OCI-LY7 (cell line): ENCODE measurements at regions not wholly inside any gene's neighbourhood (a gene's known extent, or its start where the extent isn't known, plus 50 kb on each side); places are given as distances from the start of the nearest gene placed in this dataset.

Experiments
- BruUV-seq: library from RNA; stranded (reverse); fragments of 400-500 nt; replicated peaks from 2 replicates; lab custom pipeline; 2021; lab: Mats Ljungman, UMichigan
- CTCF ChIA-PET: fragments of 300-600 bp; sonication (Branson Sonifier 250); formaldehyde crosslinking; loops from one replicate; lab custom pipeline; 2022; ENCODE audit warnings: antibody characterized with exemption; ENCODE audit not compliant: unreplicated experiment; lab: Charles Lee
- POLR2A ChIA-PET: fragments of 300-600 bp; sonication (Branson Sonifier 250); formaldehyde crosslinking; loops from one replicate; lab custom pipeline; 2022; ENCODE audit warnings: antibody characterized with exemption; lab: Charles Lee
- DNase-seq: peaks from one replicate; pipeline ENCODE4 v3.0.0-alpha.2; 2015; ENCODE audit warnings: low spot score
- H2AFZ ChIP-seq: fragments of 200-600 bp; sonication (generic), shearing (Covaris generic); 2 replicates; pipeline ENCODE4 v1.6.1; 2014; ENCODE audit warnings: mild to moderate bottlenecking, antibody characterized with exemption, low read length, moderate library complexity
- H3K27ac ChIP-seq: fragments of 200-600 bp; sonication (generic); 2 replicates; pipeline ENCODE4 v1.5.1; 2014; ENCODE audit warnings: mixed run types, low read depth, mild to moderate bottlenecking, moderate library complexity, low read length, inconsistent platforms; ENCODE audit not compliant: poor library complexity, severe bottlenecking
- H3K36me3 ChIP-seq: fragments of 200-600 bp; sonication (generic); 2 replicates; pipeline ENCODE4 v1.6.1; 2014; ENCODE audit warnings: mild to moderate bottlenecking, antibody characterized with exemption, low read length, moderate library complexity, mixed read lengths; ENCODE audit not compliant: insufficient read depth
- H3K4me1 ChIP-seq: fragments of 200-600 bp; sonication (generic); 2 replicates; pipeline ENCODE4 v1.5.1; 2014; ENCODE audit warnings: mild to moderate bottlenecking, low read length; ENCODE audit not compliant: insufficient read depth, poor library complexity, severe bottlenecking
- H3K4me2 ChIP-seq: fragments of 200-600 bp; sonication (generic); 2 replicates; pipeline ENCODE4 v1.6.1; 2014; ENCODE audit warnings: mild to moderate bottlenecking, low read length
- H3K4me3 ChIP-seq: fragments of 200-600 bp; sonication (generic); 2 replicates; pipeline ENCODE4 v1.5.1; 2014; ENCODE audit warnings: mild to moderate bottlenecking, low read depth, low read length; ENCODE audit not compliant: poor library complexity, severe bottlenecking
- H3K79me2 ChIP-seq: fragments of 200-600 bp; sonication (generic); 2 replicates; pipeline ENCODE4 v1.6.1; 2016; ENCODE audit warnings: low read depth, mild to moderate bottlenecking, low read length, moderate library complexity, mixed read lengths; ENCODE audit not compliant: insufficient read depth
- H3K9me2 ChIP-seq: fragments of 200-600 bp; sonication (generic); 2 replicates; pipeline ENCODE4 v1.6.1; 2016; ENCODE audit warnings: mild to moderate bottlenecking, low read length, mixed read lengths; ENCODE audit not compliant: insufficient read depth
- H3K9me3 ChIP-seq: fragments of 200-600 bp; sonication (generic); 2 replicates; pipeline ENCODE4 v1.6.1; 2014; ENCODE audit warnings: mild to moderate bottlenecking, mixed run types, low read length, mixed read lengths
- H4K20me1 ChIP-seq: fragments of 200-600 bp; sonication (generic); 2 replicates; pipeline ENCODE4 v1.6.1; 2014; ENCODE audit warnings: mild to moderate bottlenecking, antibody characterized with exemption, low read length, moderate library complexity, mixed read lengths; ENCODE audit not compliant: insufficient read depth
- CTCF ChIP-seq: fragments of 200-600 bp; sonication (generic); conservative IDR thresholded peaks from 2 replicates; pipeline ENCODE4 v1.5.1; 2014; ENCODE audit warnings: mild to moderate bottlenecking, antibody characterized with exemption, low read length, moderate library complexity, mixed read lengths
- EZH2phosphoT487 ChIP-seq: fragments of 200-600 bp; sonication (generic); IDR thresholded peaks from 2 replicates; pipeline ENCODE4 v1.6.1; 2018; ENCODE audit warnings: low read depth, borderline replicate concordance, mild to moderate bottlenecking, mixed run types, antibody characterized with exemption, low read length, moderate library complexity, mixed read lengths
- intact Hi-C: fragments of 100-400 bp; cut with micrococcal nuclease; formaldehyde crosslinking; loops from one replicate; pipeline ENCODE4 v1.10.0; 2022; ENCODE audit not compliant: unreplicated experiment

GRCh38 chr4:54976682-54977081 is 148.7 kb downstream of the KDR start:
- no peaks in the 10 kb centered on the region for H3K9me2 ChIP-seq
- no peak overlapping the region for H2AFZ ChIP-seq
- no peak for TF ChIP-seq CTCF
- TF ChIP-seq EZH2phosphoT487 = no peak
- ChIA-PET POLR2A (no interaction called here), CTCF (no interaction called here)
- no peaks in the 10 kb centered on the region for H3K9me3 ChIP-seq
- H3K36me3 ChIP-seq = no peaks in the 10 kb centered on the region
- no peak overlapping the region for H3K4me3 ChIP-seq
- intact Hi-C loops = no loop called here
- no peak for DNase-seq
- no peaks in the 10 kb centered on the region for H3K4me1 ChIP-seq
- no peaks in the 10 kb centered on the region for H4K20me1 ChIP-seq
- no peaks in the 10 kb centered on the region for H3K79me2 ChIP-seq
- no peak overlapping the region for H3K4me2 ChIP-seq
- BruUV-seq = no TSS peak
- H3K27ac ChIP-seq = no peak overlapping the region

GRCh38 chr4:54976031-54976430 is 149.4 kb downstream of the KDR start:
- no peaks in the 10 kb centered on the region for H3K4me1 ChIP-seq
- ChIA-PET CTCF (no interaction called here), POLR2A (no interaction called here)
- no peaks in the 10 kb centered on the region for H3K36me3 ChIP-seq
- H3K9me3 ChIP-seq = no peaks in the 10 kb centered on the region
- no peak overlapping the region for H3K27ac ChIP-seq
- H3K79me2 ChIP-seq = no peaks in the 10 kb centered on the region
- H3K4me3 ChIP-seq = no peak overlapping the region
- no peak overlapping the region for H3K4me2 ChIP-seq
- no peak overlapping the region for H2AFZ ChIP-seq
- no TSS peak for BruUV-seq
- intact Hi-C loops = no loop called here
- no peaks in the 10 kb centered on the region for H3K9me2 ChIP-seq
- TF ChIP-seq CTCF (no peak), EZH2phosphoT487 (no peak)
- DNase-seq = no peak
- H4K20me1 ChIP-seq = no peaks in the 10 kb centered on the region

- no peaks in the 10 kb centered on the region for H4K20me1 ChIP-seq
- intact Hi-C loops = no loop called here
- H3K9me3 ChIP-seq = no peaks in the 10 kb centered on the region
- H3K79me2 ChIP-seq = no peaks in the 10 kb centered on the region
- POLR2A ChIA-PET = no interaction called here
- TF ChIP-seq CTCF = no peak
- no peak for TF ChIP-seq EZH2phosphoT487
- no peak overlapping the region for H3K4me3 ChIP-seq
- H3K4me1 ChIP-seq = no peaks in the 10 kb centered on the region
- no peaks in the 10 kb centered on the region for H3K36me3 ChIP-seq
- H3K4me2 ChIP-seq = no peak overlapping the region
- no peak for DNase-seq
- CTCF ChIA-PET = no interaction called here
- no peak overlapping the region for H2AFZ ChIP-seq
- no peak overlapping the region for H3K27ac ChIP-seq
- no peaks in the 10 kb centered on the region for H3K9me2 ChIP-seq
- no TSS peak for BruUV-seq
These were observed 151.6 kb downstream of the KDR start for GRCh38 chr4:54973784-54974183.
